ENCODE measurements at regions not wholly inside any gene's neighbourhood (a gene's known extent, or its start where the extent isn't known, plus 50 kb on each side); places are given as distances from the start of the nearest gene placed in this dataset.

- ATAC-seq, result no peak
- Histone ChIP-seq H3K27me3 (no peaks in the 10 kb centered on the region), H3K4me1 (no peaks in the 10 kb centered on the region), H3K4me3 (no peak overlapping the region), H3K36me3 (replicated peaks in 1 of 2; ENCODE audit: insufficient read depth in 1 of 2, low read depth in 2 of 2) (no peaks in the 10 kb centered on the region), H3K9me3 (no peaks in the 10 kb centered on the region), H3K27ac (no peak overlapping the region)
- no peak for DNase-seq
- WGBS, 2 donors, result 78 to 82% methylated on average over 6 of the region's 6 CpGs
- intact Hi-C loops (cut with DNase I), result no loop called here
- TF ChIP-seq POLR2A (IDR thresholded peaks at IDR 0.05) (no peak), CTCF (IDR thresholded peaks at IDR 0.05) (no peak)
Measured at GRCh38 chr13:31081316-31081715, 80.4 kb downstream of the HSPH1 start.

DNA sequence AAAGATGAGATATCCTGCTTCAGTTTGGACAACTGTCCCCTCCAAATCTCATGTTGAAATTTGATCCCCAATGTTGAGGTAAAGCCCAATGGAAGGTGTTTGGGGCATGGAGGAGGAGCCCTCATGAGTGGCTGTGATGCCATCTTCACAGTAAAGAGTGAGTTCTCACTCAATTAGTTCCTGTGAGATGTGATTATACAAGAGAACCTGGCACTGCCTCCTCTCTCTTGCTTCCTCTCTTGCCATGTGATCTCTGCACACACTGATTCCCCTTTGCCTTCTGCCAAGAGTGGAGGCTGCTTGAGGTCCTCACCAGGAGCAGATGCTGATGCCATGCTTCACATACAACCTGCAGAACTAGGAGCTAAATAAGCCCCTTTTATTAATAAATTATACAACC, 86.9 kb downstream of the HSPH1 start:
- no peaks in the 10 kb centered on the region for H3K9me3 ChIP-seq
- no peak overlapping the region for H3K4me3 ChIP-seq
- H3K4me1 ChIP-seq, result no peaks in the 10 kb centered on the region
- TF ChIP-seq POLR2A (IDR thresholded peaks at IDR 0.05), result no peak
- no peak for TF ChIP-seq CTCF (IDR thresholded peaks at IDR 0.05)
- no peaks in the 10 kb centered on the region for H3K27me3 ChIP-seq
- no peak overlapping the region for H3K27ac ChIP-seq
- intact Hi-C loops (cut with DNase I), result no loop called here
- no peak for DNase-seq
- ATAC-seq, result no peak
- H3K36me3 ChIP-seq (replicated peaks in 1 of 2; ENCODE audit: insufficient read depth in 1 of 2, low read depth in 2 of 2), result no peaks in the 10 kb centered on the region

- DNase-seq (no peak), ATAC-seq (no peak)
- Histone ChIP-seq H3K27ac (no peak overlapping the region), H3K36me3 (replicated peaks in 1 of 2; ENCODE audit: insufficient read depth in 1 of 2, low read depth in 2 of 2) (no peaks in the 10 kb centered on the region), H3K9me3 (no peaks in the 10 kb centered on the region), H3K4me1 (no peaks in the 10 kb centered on the region), H3K4me3 (no peak overlapping the region), H3K27me3 (no peaks in the 10 kb centered on the region)
- TF ChIP-seq POLR2A (IDR thresholded peaks at IDR 0.05) (no peak), CTCF (IDR thresholded peaks at IDR 0.05) (no peak)
- WGBS, 2 donors, result 40 to 57% methylated on average over 5 of the region's 5 CpGs
- intact Hi-C loops (cut with DNase I), result no loop called here
Measured at GRCh38 chr13:31073859-31074718, 87.6 kb downstream of the HSPH1 start.

DNA sequence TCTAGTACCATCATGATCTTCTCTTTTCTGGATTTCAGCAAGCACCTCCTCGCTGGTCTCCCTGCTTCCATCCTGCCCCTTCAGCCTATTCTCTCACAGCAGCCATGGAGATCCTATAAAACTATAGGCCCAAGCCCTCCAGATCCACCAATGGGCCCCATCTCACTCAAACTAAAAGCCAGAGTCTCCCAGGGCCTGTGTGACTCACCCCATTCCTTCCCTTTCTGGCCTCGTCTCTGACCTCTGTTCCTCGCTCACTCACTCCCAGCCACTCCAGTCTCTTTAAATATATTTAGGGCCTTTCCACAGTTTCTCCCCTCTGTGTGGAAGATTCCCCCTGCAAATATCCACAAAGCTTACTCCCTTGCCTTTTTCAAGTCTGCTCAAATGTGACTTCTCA, 89.7 kb downstream of the HSPH1 start:
- no peak for TF ChIP-seq POLR2A (IDR thresholded peaks at IDR 0.05)
- no peak for TF ChIP-seq CTCF (IDR thresholded peaks at IDR 0.05)
- Histone ChIP-seq H3K36me3 (replicated peaks in 1 of 2; ENCODE audit: insufficient read depth in 1 of 2, low read depth in 2 of 2) (no peaks in the 10 kb centered on the region), H3K27me3 (no peaks in the 10 kb centered on the region), H3K4me3 (no peak overlapping the region), H3K9me3 (no peaks in the 10 kb centered on the region), H3K27ac (no peak overlapping the region), H3K4me1 (no peaks in the 10 kb centered on the region)
- 70 to 89% methylated on average over 3 of the region's 3 CpGs for WGBS, 2 donors
- DNase-seq (no peak), ATAC-seq (no peak)
- intact Hi-C loops (cut with DNase I), result no loop called here
